HG03521 (cell line): ENCODE measurements at regions not wholly inside any gene's neighbourhood (a gene's known extent, or its start where the extent isn't known, plus 50 kb on each side); places are given as distances from the start of the nearest gene placed in this dataset.
"Not testable (repeated sequence)": the region's sequence is repeated elsewhere in the genome, so short reads cannot be mapped to it uniquely, and the experiment has no call there.

Source experiments
- ATAC-seq: cut with Tn5 transposase; IDR thresholded peaks from one replicate; pipeline ENCODE4 v1.9.1; 2021; ENCODE audit warnings: mild to moderate bottlenecking, moderate library complexity; ENCODE audit not compliant: unreplicated experiment

GRCh38 chr9:3773362-3774060, 247.7 kb upstream of the RFX3 start:
- no peak for ATAC-seq

- no peak for ATAC-seq
These were observed 243.8 kb upstream of the RFX3 start for GRCh38 chr9:3769646-3770045.

GRCh38 chr9:3768712-3769457, 243.1 kb upstream of the RFX3 start:
- no peak for ATAC-seq

- ATAC-seq, result no peak
These were observed 242.5 kb upstream of the RFX3 start for GRCh38 chr9:3768286-3768685.

- no peak for ATAC-seq
These were observed 236.3 kb upstream of the RFX3 start for GRCh38 chr9:3762076-3762475.

GRCh38 chr9:3760031-3760430, 234.2 kb upstream of the RFX3 start:
- no peak for ATAC-seq

- ATAC-seq, result no peak
These were observed 233.2 kb upstream of the RFX3 start for GRCh38 chr9:3758816-3759576.

- no peak for ATAC-seq
These were observed 230.3 kb upstream of the RFX3 start for GRCh38 chr9:3756071-3756470.

GRCh38 chr9:3751125-3751758, 225.4 kb upstream of the RFX3 start:
- no peak for ATAC-seq

GRCh38 chr9:3750321-3750720, 224.5 kb upstream of the RFX3 start:
- no peak for ATAC-seq

GRCh38 chr9:3746296-3747275, 220.8 kb upstream of the RFX3 start:
- no peak for ATAC-seq

GRCh38 chr9:3743901-3744413, 218.2 kb upstream of the RFX3 start:
- ATAC-seq, result no peak

GRCh38 chr9:3742586-3742985, 216.8 kb upstream of the RFX3 start:
- no peak for ATAC-seq

GRCh38 chr9:3741729-3742128, 215.9 kb upstream of the RFX3 start:
- no peak for ATAC-seq

GRCh38 chr9:3740690-3741419, 215.1 kb upstream of the RFX3 start:
- ATAC-seq, result no peak

- no peak for ATAC-seq
These were observed 210.4 kb upstream of the RFX3 start for GRCh38 chr9:3736161-3736560.

GRCh38 chr9:3735251-3735650, 209.4 kb upstream of the RFX3 start:
- ATAC-seq, result no peak

- not testable (repeated sequence) for ATAC-seq
These were observed 207.9 kb upstream of the RFX3 start for GRCh38 chr9:3733527-3734262.

- no peak for ATAC-seq
These were observed 207.2 kb upstream of the RFX3 start for GRCh38 chr9:3733039-3733408.
